HCT116 (cell line): ENCODE measurements at regions not wholly inside any gene's neighbourhood (a gene's known extent, or its start where the extent isn't known, plus 50 kb on each side); places are given as distances from the start of the nearest gene placed in this dataset.

Source experiments
- ATAC-seq: fragments of 200-7000 bp; cut with Tn5 transposase; 2 replicates; pipeline ENCODE4 v1.9.1; 2020; ENCODE audit warnings: mild to moderate bottlenecking, moderate library complexity
- BruUV-seq: library from RNA; stranded (reverse); fragments of 400-500 nt; replicated peaks from 2 replicates; lab custom pipeline; 2021; lab: Mats Ljungman, UMichigan
- CTCF ChIA-PET: fragments of 300-600 bp; sonication (Branson Sonifier 250); formaldehyde crosslinking; loops from one replicate; lab custom pipeline; 2021; ENCODE audit warnings: antibody characterized with exemption; lab: Charles Lee
- POLR2A ChIA-PET: fragments of 300-600, 350-600 bp; sonication (Branson Sonifier 250); formaldehyde crosslinking; loops from one replicate; lab custom pipeline; 2021; ENCODE audit warnings: antibody characterized with exemption; lab: Charles Lee
- RAD21 ChIA-PET, 2 experiments: fragments of 300-600 bp; sonication (Branson Sonifier 250); formaldehyde crosslinking; loops; one replicate each; lab custom pipeline; 2023; ENCODE audit warnings: low total read pairs in 2 of 2; ENCODE audit not compliant: uncharacterized antibody in 2 of 2, unreplicated experiment in 2 of 2, low non-redundant PET in 1 of 2; lab: Charles Lee
- DNase-seq: peaks from one replicate; pipeline ENCODE4 v3.0.0-alpha.2; 2010; ENCODE audit warnings: low read depth, low spot score
- H2AFZ ChIP-seq: fragments of 200-600 bp; shearing (Covaris generic), sonication (generic); 2 replicates; pipeline ENCODE4 v1.6.1; 2017; ENCODE audit warnings: low read depth, mixed run types, mixed read lengths, antibody characterized with exemption, low read length; ENCODE audit not compliant: poor library complexity, severe bottlenecking
- H3K27ac ChIP-seq: 2 replicates; pipeline ENCODE4 v1.5.1; 2012; ENCODE audit warnings: low read depth, low read length
- H3K27me3 ChIP-seq: fragments of 200-600 bp; sonication (generic); 2 replicates; pipeline ENCODE4 v1.6.1; 2016; ENCODE audit warnings: mixed run types, low read length, mixed read lengths; ENCODE audit not compliant: insufficient read depth
- H3K36me3 ChIP-seq, 2 experiments: fragments of 200-500 bp in 1 of 2; fragments of 200-600 bp in 1 of 2; sonication (Bioruptor generic) in 1 of 2; sonication (generic) in 1 of 2; 2 replicates each; pipeline versions ENCODE4 v1.5.1 to v1.6.1; 2014 to 2016; ENCODE audit warnings: low read length in 2 of 2, inconsistent platforms in 1 of 2, mixed read lengths in 1 of 2, mixed run types in 1 of 2; ENCODE audit not compliant: insufficient read depth in 2 of 2, control insufficient read depth in 1 of 2
- H3K4me1 ChIP-seq, 2 experiments: fragments of 200-600 bp in 1 of 2; sonication (generic) in 1 of 2; 2 replicates each; pipeline versions ENCODE4 v1.5.1 to v1.6.1; 2012 to 2017; ENCODE audit warnings: low read length in 2 of 2, inconsistent platforms in 1 of 2, mild to moderate bottlenecking in 1 of 2, mixed read lengths in 1 of 2, mixed run types in 1 of 2, moderate library complexity in 1 of 2; ENCODE audit not compliant: insufficient read depth in 2 of 2, control insufficient read depth in 1 of 2
- H3K4me2 ChIP-seq: fragments of 200-600 bp; sonication (generic); 2 replicates; pipeline ENCODE4 v1.6.1; 2017; ENCODE audit warnings: mixed run types, low read length, mixed read lengths
- H3K4me3 ChIP-seq, 2 experiments: fragments of 200-600 bp in 1 of 2; sonication (generic) in 1 of 2; replicated peaks in 1 of 2; 2 replicates each; pipeline ENCODE4 v1.5.1; 2011 to 2016; ENCODE audit warnings: low read length in 2 of 2, control low read depth in 1 of 2, low read depth in 1 of 2, mild to moderate bottlenecking in 1 of 2, mixed read lengths in 1 of 2, mixed run types in 1 of 2
- H3K79me2 ChIP-seq: fragments of 200-600 bp; sonication (generic); 2 replicates; pipeline ENCODE4 v1.6.1; 2017; ENCODE audit warnings: mild to moderate bottlenecking, mixed run types, low read length, moderate library complexity, mixed read lengths; ENCODE audit not compliant: insufficient read depth
- H3K9ac ChIP-seq: fragments of 200-600 bp; sonication (generic); 2 replicates; pipeline ENCODE4 v1.6.1; 2016; ENCODE audit warnings: low read length, mixed read lengths
- H3K9me2 ChIP-seq: fragments of 200-600 bp; sonication (generic), shearing (Covaris generic); 2 replicates; pipeline ENCODE4 v1.6.1; 2017; ENCODE audit warnings: mixed run types, mild to moderate bottlenecking, moderate library complexity; ENCODE audit not compliant: insufficient read depth
- H3K9me3 ChIP-seq, 2 experiments: fragments of 200-500 bp in 1 of 2; fragments of 200-600 bp in 1 of 2; sonication (Bioruptor generic) in 1 of 2; sonication (generic) in 1 of 2; 2 replicates each; pipeline ENCODE4 v1.6.1; 2014 to 2017; ENCODE audit warnings: low read length in 2 of 2, mixed read lengths in 2 of 2, inconsistent platforms in 1 of 2, low read depth in 1 of 2, mild to moderate bottlenecking in 1 of 2, mixed run types in 1 of 2, moderate library complexity in 1 of 2; ENCODE audit not compliant: control insufficient read depth in 1 of 2, insufficient read depth in 1 of 2
- H4K20me1 ChIP-seq: fragments of 200-600 bp; sonication (generic), shearing (Covaris generic); 2 replicates; pipeline ENCODE4 v1.6.1; 2017; ENCODE audit warnings: mixed run types, mild to moderate bottlenecking, moderate library complexity; ENCODE audit not compliant: insufficient read depth
- CBX3 ChIP-seq: IDR thresholded peaks from 2 replicates; pipeline ENCODE4 v1.6.1; 2012; ENCODE audit warnings: low read depth
- CEBPB ChIP-seq: IDR thresholded peaks from 2 replicates; pipeline ENCODE4 v1.6.1; 2012; ENCODE audit warnings: low read depth
- CTCF ChIP-seq, 3 experiments: fragments of 200-600 bp in 1 of 3; sonication (generic) in 1 of 3; IDR thresholded peaks in 2 of 3; conservative IDR thresholded peaks in 1 of 3; 2 replicates each; pipeline ENCODE4 v1.5.1; 2012 to 2017; ENCODE audit warnings: low read depth in 2 of 3, low read length in 2 of 3, antibody characterized with exemption in 1 of 3, borderline replicate concordance in 1 of 3, control low read depth in 1 of 3, mild to moderate bottlenecking in 1 of 3, mixed read lengths in 1 of 3, mixed run types in 1 of 3, moderate library complexity in 1 of 3; ENCODE audit not compliant: insufficient read depth in 1 of 3
- EGR1 ChIP-seq: IDR thresholded peaks from 2 replicates; pipeline ENCODE4 v1.6.1; 2012; ENCODE audit warnings: low read depth
- ELF1 ChIP-seq: IDR thresholded peaks from 2 replicates; pipeline ENCODE4 v1.6.1; 2012; ENCODE audit warnings: low read depth, borderline replicate concordance
- FOSL1 ChIP-seq: IDR thresholded peaks from 2 replicates; pipeline ENCODE4 v1.6.1; 2012; ENCODE audit warnings: low read depth
- POLR2AphosphoS5 ChIP-seq: IDR thresholded peaks from 2 replicates; pipeline ENCODE4 v1.6.1; 2011; ENCODE audit warnings: mild to moderate bottlenecking, low read depth, low read length, moderate library complexity
- RAD21 ChIP-seq: IDR thresholded peaks from 2 replicates; pipeline ENCODE4 v1.6.1; 2012; ENCODE audit warnings: low read depth, mild to moderate bottlenecking
- SIN3A ChIP-seq: IDR thresholded peaks from 2 replicates; pipeline ENCODE4 v1.6.1; 2012; ENCODE audit warnings: low read depth
- SP1 ChIP-seq: IDR thresholded peaks from 2 replicates; pipeline ENCODE4 v1.6.1; 2012; ENCODE audit warnings: low read depth
- SRF ChIP-seq: IDR thresholded peaks from 2 replicates; pipeline ENCODE4 v1.6.1; 2012; ENCODE audit warnings: low read depth
- TCF7L2 ChIP-seq: IDR thresholded peaks from 2 replicates; pipeline ENCODE4 v1.7.0; 2011; ENCODE audit warnings: borderline replicate concordance, inconsistent platforms; ENCODE audit not compliant: insufficient read depth, insufficient read length; ENCODE audit errors: extremely low read depth
- YY1 ChIP-seq: IDR thresholded peaks from 2 replicates; pipeline ENCODE4 v1.6.1; 2011; ENCODE audit warnings: low read length, low read depth, moderate library complexity, mild to moderate bottlenecking; ENCODE audit not compliant: insufficient replicate concordance; ENCODE audit errors: extremely low read depth
- ZBTB33 ChIP-seq: IDR thresholded peaks from 2 replicates; pipeline ENCODE4 v1.6.1; 2011; ENCODE audit warnings: mild to moderate bottlenecking, low read length, moderate library complexity; ENCODE audit not compliant: insufficient replicate concordance; ENCODE audit errors: extremely low read depth
- ZFX ChIP-seq: fragments of 450-650 bp; IDR thresholded peaks from 2 replicates; pipeline ENCODE4 v1.6.1; 2017
- ZNF274 ChIP-seq: fragments of 200-500 bp; sonication (Bioruptor generic); IDR thresholded peaks from 2 replicates; pipeline ENCODE4 v1.6.1; 2014; ENCODE audit warnings: mild to moderate bottlenecking, low read depth, low read length, inconsistent platforms
- intact Hi-C: fragments of 100-400 bp; cut with micrococcal nuclease; formaldehyde crosslinking; loops from 2 replicates; pipeline ENCODE4 v1.10.0; 2022
- TF ChIP-seq, protein P1 (sequence below): IDR thresholded peaks from 2 replicates; pipeline ENCODE4 v1.6.1; 2012
- TF ChIP-seq, protein P2 (sequence below): IDR thresholded peaks from 2 replicates; pipeline ENCODE4 v1.6.1; 2012
- TF ChIP-seq, protein P3 (sequence below): IDR thresholded peaks from 2 replicates; pipeline ENCODE4 v1.6.1; 2012; ENCODE audit warnings: low read depth

DNA sequence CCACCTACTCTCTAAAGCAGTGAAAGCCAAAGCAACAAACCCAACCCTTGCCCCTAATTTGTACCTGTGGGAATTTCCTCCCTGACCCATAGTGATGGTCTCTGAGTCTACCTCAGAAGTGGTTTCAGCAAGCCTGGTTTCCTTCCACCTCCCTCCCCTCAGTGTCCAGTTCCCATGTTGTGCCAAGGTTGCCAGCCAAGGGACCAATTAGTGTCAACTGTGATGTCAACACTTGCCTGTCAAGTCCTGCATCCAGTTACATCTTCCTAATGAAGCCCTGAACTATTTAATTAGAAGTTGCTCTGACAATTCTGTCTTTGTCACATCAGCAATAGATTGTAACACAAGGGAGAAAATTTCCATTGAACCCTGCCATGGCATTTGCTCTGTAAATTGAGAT, 194.4 kb upstream of the CCDC196 start:
- no peak overlapping the region for H2AFZ ChIP-seq
- CTCF ChIA-PET, result no interaction called here
- no peaks in the 10 kb centered on the region for H3K36me3 ChIP-seq
- H3K27ac ChIP-seq, result no peak overlapping the region
- ATAC-seq (no peak), DNase-seq (no peak)
- H3K9me2 ChIP-seq, result no peaks in the 10 kb centered on the region
- H3K9me3 ChIP-seq, result no peaks in the 10 kb centered on the region
- H3K27me3 ChIP-seq, result no peaks in the 10 kb centered on the region
- RAD21 ChIA-PET, result no interaction called here
- POLR2A ChIA-PET, result no interaction called here
- no peaks in the 10 kb centered on the region for H3K4me1 ChIP-seq
- no peaks in the 10 kb centered on the region for H4K20me1 ChIP-seq
- no peak for TF ChIP-seq SP1
- TF ChIP-seq, protein P1, sequence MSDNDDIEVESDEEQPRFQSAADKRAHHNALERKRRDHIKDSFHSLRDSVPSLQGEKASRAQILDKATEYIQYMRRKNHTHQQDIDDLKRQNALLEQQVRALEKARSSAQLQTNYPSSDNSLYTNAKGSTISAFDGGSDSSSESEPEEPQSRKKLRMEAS, result no peak
- TF ChIP-seq, protein P2, sequence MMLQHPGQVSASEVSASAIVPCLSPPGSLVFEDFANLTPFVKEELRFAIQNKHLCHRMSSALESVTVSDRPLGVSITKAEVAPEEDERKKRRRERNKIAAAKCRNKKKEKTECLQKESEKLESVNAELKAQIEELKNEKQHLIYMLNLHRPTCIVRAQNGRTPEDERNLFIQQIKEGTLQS, result no peak
- no peak for TF ChIP-seq YY1
- no peak for TF ChIP-seq ELF1
- TF ChIP-seq, protein P3, sequence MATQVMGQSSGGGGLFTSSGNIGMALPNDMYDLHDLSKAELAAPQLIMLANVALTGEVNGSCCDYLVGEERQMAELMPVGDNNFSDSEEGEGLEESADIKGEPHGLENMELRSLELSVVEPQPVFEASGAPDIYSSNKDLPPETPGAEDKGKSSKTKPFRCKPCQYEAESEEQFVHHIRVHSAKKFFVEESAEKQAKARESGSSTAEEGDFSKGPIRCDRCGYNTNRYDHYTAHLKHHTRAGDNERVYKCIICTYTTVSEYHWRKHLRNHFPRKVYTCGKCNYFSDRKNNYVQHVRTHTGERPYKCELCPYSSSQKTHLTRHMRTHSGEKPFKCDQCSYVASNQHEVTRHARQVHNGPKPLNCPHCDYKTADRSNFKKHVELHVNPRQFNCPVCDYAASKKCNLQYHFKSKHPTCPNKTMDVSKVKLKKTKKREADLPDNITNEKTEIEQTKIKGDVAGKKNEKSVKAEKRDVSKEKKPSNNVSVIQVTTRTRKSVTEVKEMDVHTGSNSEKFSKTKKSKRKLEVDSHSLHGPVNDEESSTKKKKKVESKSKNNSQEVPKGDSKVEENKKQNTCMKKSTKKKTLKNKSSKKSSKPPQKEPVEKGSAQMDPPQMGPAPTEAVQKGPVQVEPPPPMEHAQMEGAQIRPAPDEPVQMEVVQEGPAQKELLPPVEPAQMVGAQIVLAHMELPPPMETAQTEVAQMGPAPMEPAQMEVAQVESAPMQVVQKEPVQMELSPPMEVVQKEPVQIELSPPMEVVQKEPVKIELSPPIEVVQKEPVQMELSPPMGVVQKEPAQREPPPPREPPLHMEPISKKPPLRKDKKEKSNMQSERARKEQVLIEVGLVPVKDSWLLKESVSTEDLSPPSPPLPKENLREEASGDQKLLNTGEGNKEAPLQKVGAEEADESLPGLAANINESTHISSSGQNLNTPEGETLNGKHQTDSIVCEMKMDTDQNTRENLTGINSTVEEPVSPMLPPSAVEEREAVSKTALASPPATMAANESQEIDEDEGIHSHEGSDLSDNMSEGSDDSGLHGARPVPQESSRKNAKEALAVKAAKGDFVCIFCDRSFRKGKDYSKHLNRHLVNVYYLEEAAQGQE, result no peak
- TF ChIP-seq SIN3A, result no peak
- no peak for TF ChIP-seq CTCF (IDR thresholded peaks at IDR 0.05 in 2 of 3, conservative IDR thresholded peaks at IDR 0.05 in 1 of 3; ENCODE audit: borderline replicate concordance in 1 of 3, insufficient read depth in 1 of 3, low read depth in 2 of 3, low read length in 2 of 3)
- no peak for TF ChIP-seq EGR1
- no peak for TF ChIP-seq CEBPB
- TF ChIP-seq RAD21, result no peak
- no peak for TF ChIP-seq ZNF274
- no peak for TF ChIP-seq ZFX
- TF ChIP-seq CBX3, result no peak
- no peak for TF ChIP-seq SRF
- no peak for TF ChIP-seq POLR2AphosphoS5
- no peak for TF ChIP-seq ZBTB33
- no peak for TF ChIP-seq TCF7L2
- TF ChIP-seq FOSL1, result no peak
- no peak overlapping the region for H3K4me3 ChIP-seq
- H3K79me2 ChIP-seq, result no peaks in the 10 kb centered on the region
- H3K4me2 ChIP-seq, result no peak overlapping the region
- no TSS peak for BruUV-seq
- no peak overlapping the region for H3K9ac ChIP-seq
- intact Hi-C loops, result no loop called here
